ENCODE measurements at regions not wholly inside any gene's neighbourhood (a gene's known extent, or its start where the extent isn't known, plus 50 kb on each side); places are given as distances from the start of the nearest gene placed in this dataset.

DNA sequence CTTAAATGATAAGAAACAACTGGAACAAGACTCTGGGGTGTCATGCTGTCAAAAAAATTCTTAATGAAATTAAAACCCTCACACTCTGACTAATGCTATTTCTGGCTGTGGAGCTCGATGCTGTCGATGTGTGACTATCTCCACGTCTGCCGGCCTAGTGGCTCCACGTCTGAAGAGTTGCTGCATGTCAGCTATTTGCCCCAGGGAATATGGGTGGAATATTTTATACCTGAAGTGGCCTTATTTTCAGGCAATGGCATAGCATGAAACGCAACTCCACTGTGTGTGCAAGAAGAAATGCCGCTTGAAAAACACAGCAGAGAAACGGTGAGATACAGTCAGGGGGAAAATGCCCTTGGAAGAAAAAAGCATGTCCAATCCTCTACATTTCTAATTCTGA is 50.9 kb upstream of the MGMT start:
- Histone ChIP-seq H3K4me3 (no peak overlapping the region), H3K4me1 (no peaks in the 10 kb centered on the region), H3K27me3 (ENCODE audit: insufficient read depth in 3 of 3, low read length in 2 of 3) (peaks cover 0 to 28% (median 2%) of the 10 kb centered on the region in 3 donors), H3K27ac (no peak overlapping the region), H3K36me3 (ENCODE audit: insufficient read depth in 1 of 2, low read depth in 1 of 2) (no peaks in the 10 kb centered on the region), H3K9me3 (no peaks in the 10 kb centered on the region)
- WGBS, 3 donors: 48 to 65% (median 57%) methylated on average over 8 of the region's 8 CpGs
- intact Hi-C loops (cut with DNase I): no loop called here
- DNase-seq (no peak), ATAC-seq (no peak)
- TF ChIP-seq, protein P1, sequence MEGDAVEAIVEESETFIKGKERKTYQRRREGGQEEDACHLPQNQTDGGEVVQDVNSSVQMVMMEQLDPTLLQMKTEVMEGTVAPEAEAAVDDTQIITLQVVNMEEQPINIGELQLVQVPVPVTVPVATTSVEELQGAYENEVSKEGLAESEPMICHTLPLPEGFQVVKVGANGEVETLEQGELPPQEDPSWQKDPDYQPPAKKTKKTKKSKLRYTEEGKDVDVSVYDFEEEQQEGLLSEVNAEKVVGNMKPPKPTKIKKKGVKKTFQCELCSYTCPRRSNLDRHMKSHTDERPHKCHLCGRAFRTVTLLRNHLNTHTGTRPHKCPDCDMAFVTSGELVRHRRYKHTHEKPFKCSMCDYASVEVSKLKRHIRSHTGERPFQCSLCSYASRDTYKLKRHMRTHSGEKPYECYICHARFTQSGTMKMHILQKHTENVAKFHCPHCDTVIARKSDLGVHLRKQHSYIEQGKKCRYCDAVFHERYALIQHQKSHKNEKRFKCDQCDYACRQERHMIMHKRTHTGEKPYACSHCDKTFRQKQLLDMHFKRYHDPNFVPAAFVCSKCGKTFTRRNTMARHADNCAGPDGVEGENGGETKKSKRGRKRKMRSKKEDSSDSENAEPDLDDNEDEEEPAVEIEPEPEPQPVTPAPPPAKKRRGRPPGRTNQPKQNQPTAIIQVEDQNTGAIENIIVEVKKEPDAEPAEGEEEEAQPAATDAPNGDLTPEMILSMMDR (IDR thresholded peaks at IDR 0.05): no peak

DNA sequence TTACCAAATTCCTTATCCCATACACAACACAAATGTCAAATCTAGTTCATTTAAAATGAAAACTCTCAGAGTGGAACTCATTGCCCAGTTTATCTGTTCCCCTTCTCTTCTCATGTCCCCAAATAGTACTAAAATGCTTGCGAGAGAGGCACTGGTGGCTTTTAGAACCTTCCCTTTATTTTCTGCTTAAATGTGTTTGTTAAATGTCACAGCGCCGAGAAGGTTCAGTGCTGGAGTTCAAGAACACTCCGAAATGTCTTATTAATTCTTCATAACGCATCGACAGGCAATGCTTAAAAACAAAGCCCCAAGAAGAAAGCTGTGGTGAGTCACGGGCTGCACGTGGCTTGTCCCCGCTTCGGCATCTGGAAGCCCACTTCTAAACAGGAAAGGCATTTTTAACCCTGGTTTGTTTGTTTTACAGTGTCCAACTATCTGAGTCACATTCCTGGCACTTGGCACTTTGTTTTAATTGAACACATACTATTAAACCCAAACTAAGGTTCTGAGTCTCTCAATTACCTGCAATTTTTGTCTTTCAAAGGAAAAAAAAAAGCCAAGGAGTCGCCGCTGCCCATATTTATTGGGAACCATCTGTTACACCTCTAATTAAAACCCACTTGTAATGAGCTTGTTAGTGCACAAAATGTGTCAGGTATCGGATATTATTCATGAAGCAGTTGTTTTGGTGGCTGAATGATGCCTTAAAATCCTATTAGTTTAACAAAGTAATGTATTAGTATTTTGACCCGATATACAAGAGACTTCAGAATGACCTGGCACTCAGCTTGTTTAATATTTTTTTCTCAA is 49.9 kb upstream of the MGMT start:
- WGBS, 3 donors: 61 to 73% (median 66%) methylated on average over 14 of the region's 14 CpGs
- H3K4me1 ChIP-seq: no peaks in the 10 kb centered on the region
- no peaks in the 10 kb centered on the region for H3K36me3 ChIP-seq (ENCODE audit: insufficient read depth in 1 of 2, low read depth in 1 of 2)
- no peaks in the 10 kb centered on the region for H3K9me3 ChIP-seq
- intact Hi-C loops (cut with DNase I): no loop called here
- peaks cover 0 to 23% (median 2%) of the 10 kb centered on the region in 3 donors for H3K27me3 ChIP-seq (ENCODE audit: insufficient read depth in 3 of 3, low read length in 2 of 3)
- ATAC-seq (peak in 1 of 4 donors; percentile 27), DNase-seq (no peak)
- H3K4me3 ChIP-seq: no peak overlapping the region
- no peak overlapping the region for H3K27ac ChIP-seq
- TF ChIP-seq, protein P1 (IDR thresholded peaks at IDR 0.05): no peak
